Spleen (tissue), 11 donors: ENCODE measurements at regions not wholly inside any gene's neighbourhood (a gene's known extent, or its start where the extent isn't known, plus 50 kb on each side); places are given as distances from the start of the nearest gene placed in this dataset.

ENCODE experiments used
- DNase-seq: peaks from one replicate; pipeline ENCODE4 v3.0.0-alpha.2; 2020
- H3K27ac ChIP-seq, 8 donors: fragments of 200-600 bp; sonication (generic) in 7 of 8; 1 replicate in 4 of 8; 2 replicates in 4 of 8; pipeline versions ENCODE4 v1.5.0 to v1.8.0; 2016 to 2021; ENCODE audit warnings: inconsistent platforms in 4 of 8, mild to moderate bottlenecking in 4 of 8, moderate library complexity in 1 of 8
- H3K27me3 ChIP-seq, 7 donors: fragments of 200-600 bp; sonication (generic) in 6 of 7; replicated peaks in 1 of 7; 1 replicate in 4 of 7; 2 replicates in 3 of 7; pipeline versions ENCODE4 v1.5.0 to v1.8.0; 2016 to 2021; ENCODE audit warnings: inconsistent platforms in 3 of 7, mild to moderate bottlenecking in 1 of 7
- H3K36me3 ChIP-seq, 6 donors: fragments of 200-600 bp; sonication (generic) in 5 of 6; 1 replicate in 4 of 6; 2 replicates in 2 of 6; pipeline versions ENCODE4 v1.5.0 to v1.8.0; 2016 to 2021; ENCODE audit warnings: inconsistent platforms in 2 of 6
- H3K4me1 ChIP-seq, 6 donors: fragments of 200-600 bp; sonication (generic) in 5 of 6; 1 replicate in 3 of 6; 2 replicates in 3 of 6; pipeline versions ENCODE4 v1.5.0 to v1.8.0; 2016 to 2021; ENCODE audit warnings: inconsistent platforms in 3 of 6
- H3K4me3 ChIP-seq, 8 donors: fragments of 200-600 bp; sonication (generic) in 7 of 8; 1 replicate in 4 of 8; 2 replicates in 4 of 8; pipeline versions ENCODE4 v1.5.0 to v1.8.0; 2016 to 2021; ENCODE audit warnings: inconsistent platforms in 4 of 8, mild to moderate bottlenecking in 4 of 8, moderate library complexity in 2 of 8
- H3K9me3 ChIP-seq, 8 donors: fragments of 200-600 bp; sonication (generic) in 7 of 8; 1 replicate in 4 of 8; 2 replicates in 4 of 8; pipeline versions ENCODE4 v1.5.0 to v1.8.0; 2016 to 2021; ENCODE audit warnings: inconsistent platforms in 4 of 8
- CTCF ChIP-seq, 11 experiments: fragments of 200-600 bp in 7 of 11; fragments of 450-650 bp in 4 of 11; sonication (generic) in 4 of 11; IDR thresholded peaks in 8 of 11; conservative IDR thresholded peaks in 3 of 11; 1 replicate in 7 of 11; 2 replicates in 4 of 11; pipeline versions ENCODE4 v1.4.0 to v1.8.0; 2016 to 2021; ENCODE audit warnings: antibody characterized with exemption in 11 of 11, inconsistent platforms in 4 of 11, mild to moderate bottlenecking in 1 of 11
- POLR2A ChIP-seq, 3 donors: fragments of 450-650 bp; IDR thresholded peaks; one replicate each; pipeline ENCODE4 v1.5.1; 2017; ENCODE audit warnings: antibody characterized with exemption in 3 of 3, mild to moderate bottlenecking in 1 of 3
- POLR2AphosphoS5 ChIP-seq, 3 donors: sonication (generic); formaldehyde crosslinking; IDR thresholded peaks; one replicate each; pipeline ENCODE4 v1.5.1; 2017; ENCODE audit warnings: antibody characterized with exemption in 3 of 3
- WGBS, 5 donors: extraction: QIAGEN DNeasy Blood & Tissue Kit in 3 of 5; methylation state at CpG; one replicate each; pipeline versions ENCODE4 v1.1.5 to v1.1.7; 2013 to 2018; 5-methylcytosine and 5-hydroxymethylcytosine counted together
- intact Hi-C: fragments of 100-400 bp; cut with DNase I; formaldehyde crosslinking; loops from one replicate; pipeline ENCODE4 v1.15.0; 2023; ENCODE audit warnings: low total_unique reads
- donor health status: healthy with polysubstance abuse.
- donor health status: DM: no; HTN: no; CAD: no; lungs with moderate emphysema.
- donor health status: DM: no; HTN: no; CAD: no.
- donor health status: Bipolar disorder and iron deficiency.
- donor health status: healthy.
- donor health status: DM: no; HTN: no; CAD: no.
- donor health status: DM: yes; HTN: yes; CAD: no.

GRCh38 chr15:48061605-48062004 is 59.2 kb upstream of the SLC24A5 start:
- Histone ChIP-seq H3K27me3 (peaks cover 0 to 5% (median 0%) of the 10 kb centered on the region in 7 donors), H3K36me3 (no peaks in the 10 kb centered on the region), H3K9me3 (no peaks in the 10 kb centered on the region), H3K4me3 (no peak overlapping the region), H3K4me1 (no peaks in the 10 kb centered on the region), H3K27ac (no peak overlapping the region)
- DNase-seq, result no peak
- 86 to 96% (median 90%) methylated on average over 6 of the region's 6 CpGs for WGBS, 5 donors
- intact Hi-C loops, result no loop called here
- TF ChIP-seq POLR2AphosphoS5 (IDR thresholded peaks at IDR 0.05), result no peak
- TF ChIP-seq POLR2A (IDR thresholded peaks at IDR 0.05), result no peak
- TF ChIP-seq CTCF (IDR thresholded peaks at IDR 0.05 in 8 of 11, conservative IDR thresholded peaks at IDR 0.05 in 3 of 11), result no peak

- H3K36me3 ChIP-seq, result no peaks in the 10 kb centered on the region
- intact Hi-C loops, result no loop called here
- no peak for TF ChIP-seq POLR2A (IDR thresholded peaks at IDR 0.05)
- WGBS, 5 donors, result 72 to 86% (median 76%) methylated on average over 11 of the region's 11 CpGs
- H3K4me1 ChIP-seq, result no peaks in the 10 kb centered on the region
- no peak overlapping the region for H3K27ac ChIP-seq
- no peaks in the 10 kb centered on the region for H3K9me3 ChIP-seq
- H3K4me3 ChIP-seq, result no peak overlapping the region
- H3K27me3 ChIP-seq, result peaks cover 0 to 5% (median 0%) of the 10 kb centered on the region in 7 donors
- DNase-seq, result no peak
Observed at GRCh38 chr15:48062148-48062872, 58.5 kb upstream of the SLC24A5 start.

DNA sequence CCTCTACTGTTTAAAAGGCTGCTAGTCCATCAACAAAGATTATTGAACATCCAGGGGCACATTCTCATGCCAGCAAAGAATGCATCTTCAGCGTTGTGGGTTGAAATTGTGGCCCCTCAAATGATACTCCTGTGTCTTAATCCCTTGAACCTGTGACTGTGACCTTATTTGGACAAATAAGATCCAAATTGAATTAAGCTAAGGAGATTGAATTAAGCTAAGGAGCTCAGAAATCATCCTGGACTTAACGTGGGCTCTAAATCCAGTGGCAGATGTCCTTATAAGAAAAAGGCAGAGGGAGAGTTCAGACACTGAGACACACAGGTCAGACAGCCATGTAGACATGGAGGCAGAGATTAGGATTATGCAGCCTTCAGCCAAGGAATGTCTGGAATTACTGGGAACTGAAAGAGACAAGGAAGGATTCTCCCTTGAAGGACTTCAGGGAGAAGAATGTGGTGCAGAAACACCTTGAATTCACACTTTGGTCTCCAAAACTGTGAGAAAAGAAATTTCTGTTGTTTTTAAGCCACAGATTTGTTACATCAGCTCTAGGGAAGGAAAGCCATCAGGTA is 57.3 kb upstream of the SLC24A5 start:
- Histone ChIP-seq H3K4me1 (no peaks in the 10 kb centered on the region), H3K27me3 (peaks cover 0 to 5% (median 0%) of the 10 kb centered on the region in 7 donors), H3K36me3 (no peaks in the 10 kb centered on the region), H3K4me3 (no peak overlapping the region), H3K9me3 (no peaks in the 10 kb centered on the region), H3K27ac (no peak overlapping the region)
- TF ChIP-seq CTCF (IDR thresholded peaks at IDR 0.05 in 8 of 11, conservative IDR thresholded peaks at IDR 0.05 in 3 of 11) (no peak), POLR2A (IDR thresholded peaks at IDR 0.05) (no peak), POLR2AphosphoS5 (IDR thresholded peaks at IDR 0.05) (no peak)
- WGBS, 5 donors, result 67 to 95% (median 74%) methylated on average over 2 of the region's 2 CpGs
- intact Hi-C loops, result no loop called here
- DNase-seq, result no peak

- no peaks in the 10 kb centered on the region for H3K36me3 ChIP-seq
- H3K4me3 ChIP-seq, result no peak overlapping the region
- H3K4me1 ChIP-seq, result no peaks in the 10 kb centered on the region
- WGBS, 5 donors, result 75 to 89% (median 81%) methylated on average over 2 of the region's 2 CpGs
- intact Hi-C loops, result no loop called here
- no peaks in the 10 kb centered on the region for H3K9me3 ChIP-seq
- no peak for DNase-seq
- H3K27me3 ChIP-seq, result peaks cover 0 to 5% (median 0%) of the 10 kb centered on the region in 7 donors
- TF ChIP-seq POLR2A (IDR thresholded peaks at IDR 0.05), result no peak
- no peak for TF ChIP-seq POLR2AphosphoS5 (IDR thresholded peaks at IDR 0.05)
- TF ChIP-seq CTCF (IDR thresholded peaks at IDR 0.05 in 8 of 11, conservative IDR thresholded peaks at IDR 0.05 in 3 of 11), result no peak
- no peak overlapping the region for H3K27ac ChIP-seq
Observed at GRCh38 chr15:48064421-48064820, 56.4 kb upstream of the SLC24A5 start.
